MM.1S (cell line): ENCODE measurements at regions not wholly inside any gene's neighbourhood (a gene's known extent, or its start where the extent isn't known, plus 50 kb on each side); places are given as distances from the start of the nearest gene placed in this dataset.

Source experiments
- DNase-seq: peaks from one replicate; pipeline ENCODE4 v3.0.0-alpha.2; 2015
- H2AFZ ChIP-seq: fragments of 300-600 bp; sonication (generic); 2 replicates; pipeline ENCODE4 v1.6.0; 2016; ENCODE audit warnings: antibody characterized with exemption, low read length
- H3F3A ChIP-seq: fragments of 300-600 bp; sonication (generic); 2 replicates; pipeline ENCODE4 v1.6.1; 2016; ENCODE audit warnings: mild to moderate bottlenecking, antibody characterized with exemption, low read length, moderate library complexity, mixed read lengths; ENCODE audit not compliant: insufficient read depth
- H3K27ac ChIP-seq: fragments of 300-600 bp; sonication (generic); 2 replicates; pipeline ENCODE4 v1.5.1; 2016; ENCODE audit warnings: mild to moderate bottlenecking, low read length
- H3K27me3 ChIP-seq: fragments of 300-600 bp; sonication (generic); replicated peaks from 2 replicates; pipeline ENCODE4 v1.6.0; 2016; ENCODE audit warnings: low read length; ENCODE audit not compliant: insufficient read depth
- H3K36me3 ChIP-seq: fragments of 300-600 bp; sonication (generic); replicated peaks from 2 replicates; pipeline ENCODE4 v1.6.1; 2016; ENCODE audit warnings: mild to moderate bottlenecking, low read length, mixed read lengths; ENCODE audit not compliant: insufficient read depth
- H3K4me1 ChIP-seq: fragments of 300-600 bp; sonication (generic); 2 replicates; pipeline ENCODE4 v1.6.1; 2016; ENCODE audit warnings: low read length, mixed read lengths
- H3K4me2 ChIP-seq: fragments of 300-600 bp; sonication (generic); 2 replicates; pipeline ENCODE4 v1.6.0; 2016; ENCODE audit warnings: low read depth, low read length
- H3K4me3 ChIP-seq: fragments of 300-600 bp; sonication (generic); 2 replicates; pipeline ENCODE4 v1.5.1; 2016; ENCODE audit warnings: low read length, mixed read lengths
- H3K79me2 ChIP-seq: fragments of 300-600 bp; sonication (generic); 2 replicates; pipeline ENCODE4 v1.6.1; 2016; ENCODE audit warnings: mixed run types, low read length, mixed read lengths
- H3K9ac ChIP-seq: fragments of 300-600 bp; sonication (generic); 2 replicates; pipeline ENCODE4 v1.6.1; 2016; ENCODE audit warnings: low read length, mixed read lengths
- H3K9me2 ChIP-seq: fragments of 300-600 bp; sonication (generic); replicated peaks from 2 replicates; pipeline ENCODE4 v1.6.1; 2016; ENCODE audit warnings: mild to moderate bottlenecking, low read length, mixed read lengths; ENCODE audit not compliant: insufficient read depth
- H3K9me3 ChIP-seq: fragments of 300-600 bp; sonication (generic); replicated peaks from 2 replicates; pipeline ENCODE4 v1.6.1; 2016; ENCODE audit warnings: mild to moderate bottlenecking, low read length, mixed read lengths; ENCODE audit not compliant: insufficient read depth
- H4K20me1 ChIP-seq: fragments of 300-600 bp; sonication (generic); 2 replicates; pipeline ENCODE4 v1.6.1; 2016; ENCODE audit warnings: mild to moderate bottlenecking, low read length, moderate library complexity, mixed read lengths; ENCODE audit not compliant: insufficient read depth
- CTCF ChIP-seq: fragments of 300-600 bp; sonication (generic); IDR thresholded peaks from 2 replicates; pipeline ENCODE4 v1.5.1; 2016; ENCODE audit warnings: antibody characterized with exemption, low read length, mixed read lengths
- EZH2 ChIP-seq: fragments of 300-600 bp; sonication (generic); optimal IDR thresholded peaks from 2 replicates; pipeline ENCODE3; 2017; ENCODE audit warnings: low read depth, mild to moderate bottlenecking, antibody characterized with exemption, low read length, mixed read lengths
- EZH2phosphoT487 ChIP-seq: fragments of 300-600 bp; sonication (generic); IDR thresholded peaks from 2 replicates; pipeline ENCODE4 v1.6.1; 2018; ENCODE audit warnings: antibody characterized with exemption, low read length

- Histone ChIP-seq H3K4me3 (no peak overlapping the region), H2AFZ (no peak overlapping the region), H3K9me2 (no peaks in the 10 kb centered on the region), H3K4me2 (no peak overlapping the region), H3K4me1 (peaks cover 18% of the 10 kb centered on the region), H3K27ac (no peak overlapping the region), H3K9me3 (0 out of 2 replicates have a peak, but pooled peaks cover 7% of the 10 kb centered on the region), H3K79me2 (no peaks in the 10 kb centered on the region), H4K20me1 (no peaks in the 10 kb centered on the region), H3K27me3 (no peaks in the 10 kb centered on the region), H3K36me3 (no peaks in the 10 kb centered on the region; the same call in 1 of the 2 replicates), H3K9ac (no peak overlapping the region), H3F3A (0 out of 2 replicates have a peak, but pooled peaks cover 6% of the 10 kb centered on the region)
- no peak for TF ChIP-seq EZH2
- no peak for TF ChIP-seq CTCF
- TF ChIP-seq EZH2phosphoT487: no peak
- DNase-seq: no peak
Observed at GRCh38 chr15:70329179-70329578, 231.5 kb upstream of the TLE3 start.

DNA sequence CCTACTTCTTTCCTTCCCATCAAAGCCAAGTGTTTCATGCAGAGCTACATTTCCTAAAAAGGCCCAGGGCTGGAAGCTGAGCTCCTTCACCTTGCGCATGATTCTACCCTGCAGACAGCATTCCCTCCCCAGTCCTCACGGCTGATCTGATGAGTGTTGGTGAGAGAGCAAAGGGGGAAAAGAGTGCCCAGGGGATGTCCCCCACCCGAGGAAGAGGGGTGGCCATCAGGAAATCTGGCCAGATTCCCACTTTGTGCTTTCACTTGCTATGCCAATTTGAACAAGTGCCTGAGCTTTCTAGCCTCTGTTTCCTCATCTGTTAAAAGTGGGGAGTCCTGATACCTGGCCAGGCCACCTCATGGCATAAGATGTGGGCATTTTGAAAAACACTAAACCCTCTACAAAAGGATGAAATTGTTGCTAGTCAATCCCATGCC is 231.0 kb upstream of the TLE3 start:
- H2AFZ ChIP-seq: peak overlapping the region; percentile 61; the same call in 1 of the 2 replicates
- TF ChIP-seq EZH2phosphoT487: no peak
- TF ChIP-seq CTCF: no peak
- no peak for TF ChIP-seq EZH2
- 0 out of 2 replicates have a peak, but pooled peaks cover 2% of the 10 kb centered on the region for H3K9me3 ChIP-seq
- H3K79me2 ChIP-seq: no peaks in the 10 kb centered on the region
- H3K4me1 ChIP-seq: peaks cover 18% of the 10 kb centered on the region
- no peaks in the 10 kb centered on the region for H3K9me2 ChIP-seq
- no peak for DNase-seq
- no peak overlapping the region for H3K4me3 ChIP-seq
- H3K9ac ChIP-seq: no peak overlapping the region
- peak overlapping the region; percentile 59; the same call in 1 of the 2 replicates for H3K27ac ChIP-seq
- no peaks in the 10 kb centered on the region for H3K27me3 ChIP-seq
- H4K20me1 ChIP-seq: no peaks in the 10 kb centered on the region
- H3K36me3 ChIP-seq: no peaks in the 10 kb centered on the region; the same call in 1 of the 2 replicates
- H3K4me2 ChIP-seq: peak overlapping the region; percentile 78; the same call in 1 of the 2 replicates
- 0 out of 2 replicates have a peak, but pooled peaks cover 6% of the 10 kb centered on the region for H3F3A ChIP-seq

DNA sequence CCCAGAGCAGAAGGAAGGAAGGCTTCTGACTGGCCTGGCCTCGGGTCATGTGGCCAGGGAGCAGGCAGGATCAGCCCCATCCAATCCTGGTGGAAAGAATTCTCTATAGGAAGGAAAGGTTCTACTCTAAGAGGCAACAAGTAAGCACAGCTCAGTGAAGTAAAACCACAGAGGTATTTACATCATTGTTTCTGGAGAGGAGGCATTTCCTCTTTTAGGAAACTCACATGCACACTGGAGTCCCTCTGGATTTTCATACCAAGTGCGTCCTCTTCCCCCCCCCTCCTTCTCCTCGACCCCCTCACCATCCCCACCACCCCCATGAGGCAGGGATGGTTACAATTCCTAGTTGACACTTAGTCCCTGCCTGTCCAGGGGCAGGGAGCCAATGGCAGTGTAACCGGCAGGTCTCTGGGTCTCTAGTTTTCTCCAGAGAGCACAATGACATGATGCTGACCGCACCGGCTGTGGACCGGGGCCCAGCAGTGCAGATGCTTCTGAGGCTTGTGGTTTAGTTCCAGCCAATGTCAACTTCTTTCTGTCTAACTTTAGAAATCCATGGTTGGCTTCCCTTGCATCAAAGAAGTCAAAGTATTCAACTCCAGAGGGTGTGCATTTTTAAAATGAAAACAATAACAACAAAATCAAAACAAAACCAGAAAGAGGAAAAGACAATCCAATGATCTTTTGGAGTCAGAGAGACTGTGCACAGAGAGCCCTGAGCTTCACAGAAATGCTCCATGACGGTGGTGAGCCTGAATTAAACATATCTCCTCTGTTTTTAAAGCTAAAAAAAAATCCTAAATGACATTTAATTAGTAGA is 230.3 kb upstream of the TLE3 start:
- Histone ChIP-seq H3K36me3 (no peaks in the 10 kb centered on the region; the same call in 1 of the 2 replicates), H3K79me2 (no peaks in the 10 kb centered on the region), H3K27ac (peak overlapping the region; percentile 59; the same call in 1 of the 2 replicates), H3K4me3 (no peak overlapping the region; the same call in 1 of the 2 replicates), H3F3A (0 out of 2 replicates have a peak, but pooled peaks cover 6% of the 10 kb centered on the region), H3K4me2 (peak overlapping the region; percentile 78), H3K9me3 (no peaks in the 10 kb centered on the region), H4K20me1 (no peaks in the 10 kb centered on the region), H3K4me1 (peaks cover 18% of the 10 kb centered on the region), H3K27me3 (no peaks in the 10 kb centered on the region), H3K9ac (0 out of 2 replicates have a peak overlapping the region, but pooled peaks have one; percentile 39), H3K9me2 (no peaks in the 10 kb centered on the region), H2AFZ (peak overlapping the region; percentile 61)
- DNase-seq: peak; percentile 48
- no peak for TF ChIP-seq EZH2phosphoT487
- no peak for TF ChIP-seq EZH2
- TF ChIP-seq CTCF: no peak
